ENCODE measurements at regions not wholly inside any gene's neighbourhood (a gene's known extent, or its start where the extent isn't known, plus 50 kb on each side); places are given as distances from the start of the nearest gene placed in this dataset.

- Mint-ChIP-seq H3K9me3 (ENCODE audit: unreplicated experiment) (no peaks in the 10 kb centered on the region), H3K36me3 (ENCODE audit: insufficient read depth, unreplicated experiment) (no peaks in the 10 kb centered on the region), H3K4me3 (ENCODE audit: unreplicated experiment) (no peak overlapping the region), H3K4me1 (ENCODE audit: insufficient read depth, unreplicated experiment) (peaks cover 9% of the 10 kb centered on the region), H3K27ac (ENCODE audit: low read depth, unreplicated experiment) (no peak overlapping the region), H3K27me3 (ENCODE audit: insufficient read depth, unreplicated experiment) (no peaks in the 10 kb centered on the region)
- no peak for DNase-seq (ENCODE audit: unreplicated experiment)
- no TSS peak for BruUV-seq (replicated peaks)
- ChIA-PET CTCF (no interaction called here), POLR2A (no interaction called here)
- no peak for TF ChIP-seq CTCF (IDR thresholded peaks at IDR 0.05; ENCODE audit: unreplicated experiment)
- intact Hi-C loops (cut with micrococcal nuclease) = no loop called here
Measured at GRCh38 chr9:81037889-81038288, 651.5 kb downstream of the TLE1 start.

- POLR2A ChIA-PET = no interaction called here
- no peak overlapping the region for H3K4me3 Mint-ChIP-seq (ENCODE audit: unreplicated experiment)
- H3K27me3 Mint-ChIP-seq (ENCODE audit: insufficient read depth, unreplicated experiment) = no peaks in the 10 kb centered on the region
- no peak overlapping the region for H3K27ac Mint-ChIP-seq (ENCODE audit: low read depth, unreplicated experiment)
- no peaks in the 10 kb centered on the region for H3K9me3 Mint-ChIP-seq (ENCODE audit: unreplicated experiment)
- CTCF ChIA-PET = interaction anchor here (0.5 to 0.9 kb wide), 4 partner anchors 44 to 985 kb away, joined by 3 to 4 read pairs (median 3); no protein-coding TSS in a partner anchor
- no TSS peak for BruUV-seq (replicated peaks)
- no peak for TF ChIP-seq CTCF (IDR thresholded peaks at IDR 0.05; ENCODE audit: unreplicated experiment)
- intact Hi-C loops (cut with micrococcal nuclease) = no loop called here
- no peaks in the 10 kb centered on the region for H3K36me3 Mint-ChIP-seq (ENCODE audit: insufficient read depth, unreplicated experiment)
- DNase-seq (ENCODE audit: unreplicated experiment) = no peak
- H3K4me1 Mint-ChIP-seq (ENCODE audit: insufficient read depth, unreplicated experiment) = peaks cover 19% of the 10 kb centered on the region
Measured at GRCh38 chr9:81035601-81036000, 653.7 kb downstream of the TLE1 start.

GRCh38 chr9:81035171-81035570 lies 654.2 kb downstream of the TLE1 start:
- H3K9me3 Mint-ChIP-seq (ENCODE audit: unreplicated experiment) = no peaks in the 10 kb centered on the region
- H3K36me3 Mint-ChIP-seq (ENCODE audit: insufficient read depth, unreplicated experiment) = no peaks in the 10 kb centered on the region
- intact Hi-C loops (cut with micrococcal nuclease) = no loop called here
- no peaks in the 10 kb centered on the region for H3K27me3 Mint-ChIP-seq (ENCODE audit: insufficient read depth, unreplicated experiment)
- no TSS peak for BruUV-seq (replicated peaks)
- peak; percentile 17 for DNase-seq (ENCODE audit: unreplicated experiment)
- ChIA-PET POLR2A (no interaction called here), CTCF (interaction anchor here (0.6 to 0.9 kb wide), 3 partner anchors 44 to 986 kb away, joined by 3 to 4 read pairs (median 3); no protein-coding TSS in a partner anchor)
- no peak overlapping the region for H3K27ac Mint-ChIP-seq (ENCODE audit: low read depth, unreplicated experiment)
- no peak overlapping the region for H3K4me3 Mint-ChIP-seq (ENCODE audit: unreplicated experiment)
- TF ChIP-seq CTCF (IDR thresholded peaks at IDR 0.05; ENCODE audit: unreplicated experiment) = no peak
- peaks cover 19% of the 10 kb centered on the region for H3K4me1 Mint-ChIP-seq (ENCODE audit: insufficient read depth, unreplicated experiment)

- ChIA-PET CTCF (interaction anchor here (1.0 kb wide), 1 partner anchor 654 kb away, joined by 5 read pairs; no protein-coding TSS in a partner anchor), POLR2A (no interaction called here)
- no TSS peak for BruUV-seq (replicated peaks)
- Mint-ChIP-seq H3K9me3 (ENCODE audit: unreplicated experiment) (no peaks in the 10 kb centered on the region), H3K27ac (ENCODE audit: low read depth, unreplicated experiment) (no peak overlapping the region), H3K36me3 (ENCODE audit: insufficient read depth, unreplicated experiment) (no peaks in the 10 kb centered on the region), H3K4me3 (ENCODE audit: unreplicated experiment) (no peak overlapping the region), H3K4me1 (ENCODE audit: insufficient read depth, unreplicated experiment) (peaks cover 28% of the 10 kb centered on the region), H3K27me3 (ENCODE audit: insufficient read depth, unreplicated experiment) (no peaks in the 10 kb centered on the region)
- DNase-seq (ENCODE audit: unreplicated experiment) = no peak
- intact Hi-C loops (cut with micrococcal nuclease) = no loop called here
- no peak for TF ChIP-seq CTCF (IDR thresholded peaks at IDR 0.05; ENCODE audit: unreplicated experiment)
Measured at GRCh38 chr9:81032831-81033230, 656.5 kb downstream of the TLE1 start.

Data from MCF 10A (cell line).